ENCODE measurements at regions not wholly inside any gene's neighbourhood (a gene's known extent, or its start where the extent isn't known, plus 50 kb on each side); places are given as distances from the start of the nearest gene placed in this dataset.
"Not testable (repeated sequence)": the region's sequence is repeated elsewhere in the genome, so short reads cannot be mapped to it uniquely, and the experiment has no call there.

DNA sequence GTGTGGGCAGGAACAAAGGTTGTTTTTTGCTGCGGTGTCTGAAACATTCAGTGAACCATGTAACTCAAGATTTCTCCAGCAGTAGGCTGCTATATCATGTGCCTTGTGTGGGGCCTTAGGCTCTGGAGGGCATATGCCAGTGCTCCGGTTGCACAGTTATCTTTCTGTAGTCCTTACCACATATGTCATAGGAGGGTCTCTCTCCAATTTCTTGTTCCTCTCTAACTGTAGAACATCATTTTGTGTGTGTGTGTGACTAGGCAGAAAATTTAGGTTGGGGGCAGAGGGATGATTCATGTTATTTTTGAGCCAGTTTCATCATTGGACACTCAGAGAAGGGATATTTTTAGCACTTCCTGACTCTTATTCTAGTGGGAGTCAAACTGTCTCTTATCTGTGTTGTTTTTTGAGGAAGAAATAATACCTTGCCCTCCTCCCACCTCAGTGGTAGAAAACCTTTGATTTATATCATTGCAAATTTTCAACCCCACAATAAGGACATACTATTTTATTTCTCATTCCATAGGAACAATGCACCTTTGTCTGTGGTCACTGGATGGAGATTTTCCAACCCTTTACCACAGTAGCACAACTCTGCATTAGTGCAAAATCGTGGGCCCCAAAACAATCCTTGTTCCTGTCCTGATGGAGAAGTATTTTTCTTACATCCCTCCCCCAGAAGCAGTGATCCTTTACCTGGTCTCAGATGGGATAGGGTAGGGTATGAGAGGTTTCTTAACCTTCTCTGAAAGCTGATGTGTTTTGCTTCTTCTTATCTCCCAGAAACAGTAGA is 113.9 kb downstream of the CCDC74A start:
- peak; percentile 58 for DNase-seq

DNA sequence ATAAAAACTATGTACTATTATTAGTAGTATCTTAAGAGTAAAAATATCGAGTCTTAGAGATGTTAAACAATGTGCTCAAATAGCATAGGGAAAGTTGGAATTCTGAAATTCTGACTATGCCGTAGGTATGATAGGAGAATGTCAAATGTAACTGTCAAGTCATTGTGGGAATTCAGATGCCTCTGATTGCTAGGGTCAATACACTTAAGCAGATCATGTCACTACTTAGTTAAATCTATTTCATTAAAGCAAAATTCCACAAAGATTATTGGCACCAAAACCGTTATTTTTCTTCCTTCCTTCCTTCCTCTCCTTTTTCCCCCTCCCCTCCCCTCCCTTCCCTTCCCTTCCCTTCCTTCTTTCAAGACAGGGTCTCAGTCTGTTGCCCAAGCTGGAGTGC is 115.5 kb downstream of the CCDC74A start:
- not testable (repeated sequence) for DNase-seq

DNA sequence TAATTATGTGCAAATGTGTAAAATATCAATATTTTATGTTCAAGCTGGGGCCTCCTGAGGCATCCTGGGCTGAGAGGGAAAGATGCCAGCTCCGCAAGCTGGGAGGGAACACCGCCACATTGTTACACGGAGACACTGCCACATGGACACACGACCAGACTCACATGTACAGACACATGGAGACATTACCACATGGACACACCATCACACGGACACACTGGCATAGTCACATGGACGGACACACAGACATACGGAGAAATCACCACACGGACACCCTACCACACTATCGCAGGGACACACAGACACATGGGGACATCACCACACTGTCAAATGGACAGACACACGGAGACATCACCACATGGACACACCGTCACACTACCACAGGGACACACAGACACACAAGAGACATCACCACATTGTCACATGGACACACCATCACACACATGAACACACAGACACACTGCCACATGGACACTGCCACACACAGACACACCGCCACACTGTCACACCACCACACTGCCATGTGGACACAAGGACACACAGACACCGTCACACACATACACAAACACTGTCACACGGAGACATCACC is 117.6 kb downstream of the CCDC74A start:
- DNase-seq: no peak

DNA sequence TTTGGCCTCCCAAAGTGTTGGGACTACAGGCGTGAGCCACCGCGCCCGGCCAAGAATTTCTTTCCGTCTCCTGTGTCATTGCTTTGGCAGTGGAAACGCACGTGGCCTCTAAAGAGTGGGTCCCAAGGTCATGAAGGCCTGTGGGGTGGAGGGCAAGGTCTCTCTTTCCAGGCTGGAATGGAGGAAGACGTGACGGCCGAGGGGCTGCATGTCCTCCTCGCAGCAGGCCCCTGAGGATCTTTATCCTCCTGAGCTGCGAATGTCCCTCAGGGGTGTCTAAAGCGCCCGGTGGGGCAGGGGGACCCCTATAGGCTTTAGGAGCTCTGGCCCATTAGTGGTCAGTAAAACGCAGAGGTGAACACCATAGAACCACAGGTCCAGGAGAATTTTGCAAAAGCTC is 118.5 kb downstream of the CCDC74A start:
- DNase-seq: not testable (repeated sequence)

- DNase-seq: no peak
Measured at GRCh38 chr2:131646669-131647297, 119.1 kb downstream of the CCDC74A start.

- not testable (repeated sequence) for DNase-seq
Measured at GRCh38 chr2:131648565-131648964, 120.9 kb downstream of the CCDC74A start.

GRCh38 chr2:131652246-131652645 is 124.6 kb downstream of the CCDC74A start:
- not testable (repeated sequence) for DNase-seq

GRCh38 chr2:131654107-131654506 is 126.4 kb downstream of the CCDC74A start:
- not testable (repeated sequence) for DNase-seq

- no peak for DNase-seq
Measured at GRCh38 chr2:131656816-131657633, 129.3 kb downstream of the CCDC74A start.

GRCh38 chr2:131657895-131658768 is 130.4 kb downstream of the CCDC74A start:
- no peak for DNase-seq

GRCh38 chr2:131658769-131659131 is 131.1 kb downstream of the CCDC74A start:
- DNase-seq: no peak

DNA sequence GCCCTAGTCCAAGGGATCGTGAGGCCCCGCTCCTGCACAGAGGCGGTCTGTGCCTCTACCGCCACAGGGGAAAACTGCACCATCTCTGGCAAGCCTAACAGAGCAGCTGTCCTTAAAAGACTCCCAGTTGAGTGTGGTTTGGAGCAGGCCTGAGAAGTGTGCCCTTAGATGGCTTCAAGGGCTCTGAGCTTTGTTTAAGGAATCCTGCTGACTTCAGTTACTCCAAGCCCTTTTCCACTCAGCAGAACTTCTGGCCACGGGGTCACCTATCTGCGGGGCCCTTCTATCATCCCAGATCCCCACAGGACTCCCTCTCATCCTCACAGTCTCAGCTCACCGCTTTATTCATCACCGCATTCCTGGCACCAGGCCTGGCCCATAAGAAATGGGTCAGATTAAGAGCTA is 131.5 kb downstream of the CCDC74A start:
- no peak for DNase-seq

DNA sequence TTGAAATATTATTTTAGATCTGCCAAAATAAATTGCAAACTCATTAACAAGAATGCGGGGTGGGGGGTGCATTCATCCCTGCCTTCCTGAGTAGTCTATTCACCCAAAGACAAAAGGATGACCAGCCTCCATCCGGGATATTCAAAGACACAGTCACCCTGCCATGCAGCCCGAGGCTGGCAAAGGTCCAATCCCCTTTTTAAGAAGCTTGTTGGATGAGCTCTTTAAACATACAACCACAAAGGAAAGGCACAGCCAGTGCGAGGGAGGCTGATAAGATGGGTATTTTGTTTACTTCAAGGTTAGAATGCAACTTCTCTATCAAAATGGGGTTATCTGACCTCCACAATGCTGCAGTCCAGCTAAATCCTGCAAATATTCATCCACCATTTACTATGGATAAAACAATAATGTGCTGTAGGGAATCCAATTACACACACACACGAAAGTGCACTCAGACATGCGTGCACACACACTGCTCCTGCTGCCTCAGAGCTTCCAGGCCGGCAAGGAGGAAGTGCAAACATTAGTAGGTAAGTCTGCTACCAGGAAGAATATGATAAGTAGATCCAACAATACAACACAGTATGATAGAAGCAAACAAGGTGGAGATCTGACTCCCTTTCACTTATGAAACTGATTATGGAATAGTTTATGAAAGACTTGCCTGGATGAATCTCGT is 133.6 kb downstream of the CCDC74A start:
- DNase-seq: not testable (repeated sequence)

DNA sequence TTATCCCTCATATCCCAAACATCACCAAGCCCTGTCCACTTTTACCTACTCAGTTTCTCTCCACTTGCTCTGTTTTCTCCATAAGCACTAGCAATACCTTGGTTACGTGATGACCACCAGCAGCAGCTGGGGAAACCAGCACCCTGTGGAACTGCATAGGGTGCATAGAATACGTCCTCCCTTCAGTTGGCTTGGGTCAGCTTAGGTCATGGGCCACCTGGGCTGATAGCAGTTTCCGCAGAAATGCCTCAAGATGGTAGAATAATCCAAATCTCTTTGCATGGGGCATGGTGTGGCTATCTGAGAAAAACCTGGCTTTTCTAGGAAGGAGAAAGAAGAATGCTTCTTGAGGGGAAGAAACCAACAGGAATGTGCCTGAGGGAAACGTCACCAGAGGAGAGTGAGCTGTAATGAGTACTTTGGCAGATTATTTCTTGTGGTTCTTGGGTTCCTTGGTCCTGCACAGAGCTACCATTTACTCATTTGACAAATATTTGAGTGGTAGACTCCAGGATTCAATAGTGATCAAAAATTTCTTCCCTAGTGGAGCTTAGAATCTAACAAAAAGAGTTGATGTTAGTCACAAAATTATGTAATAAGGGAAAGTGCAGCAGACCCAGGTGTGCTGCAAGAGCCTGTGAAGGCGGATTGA is 134.3 kb downstream of the CCDC74A start:
- not testable (repeated sequence) for DNase-seq

DNA sequence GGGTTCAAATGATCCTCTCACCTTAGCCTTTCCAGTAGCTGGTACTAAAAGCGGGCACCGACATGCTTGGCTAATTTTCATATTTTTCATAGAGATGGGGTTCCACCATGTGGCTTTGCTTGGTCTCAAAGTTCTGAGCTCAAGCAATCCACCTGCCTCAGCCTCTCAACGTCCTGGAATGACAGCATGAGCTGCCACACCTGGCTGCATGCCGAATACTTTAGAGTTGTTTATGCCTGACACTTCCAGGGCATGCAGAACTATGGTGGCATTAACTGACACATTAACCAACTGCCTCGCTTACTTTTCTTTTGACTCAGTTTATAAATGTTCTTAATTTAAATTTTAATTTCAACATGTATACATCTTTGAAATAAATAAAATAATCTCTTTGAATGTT is 135.8 kb downstream of the CCDC74A start:
- DNase-seq: peak; percentile 8

GRCh38 chr2:131665716-131666115 is 138.0 kb downstream of the CCDC74A start:
- DNase-seq: not testable (repeated sequence)

- DNase-seq: peak; percentile 48
Measured at GRCh38 chr2:131668794-131669540, 141.3 kb downstream of the CCDC74A start.

DNA sequence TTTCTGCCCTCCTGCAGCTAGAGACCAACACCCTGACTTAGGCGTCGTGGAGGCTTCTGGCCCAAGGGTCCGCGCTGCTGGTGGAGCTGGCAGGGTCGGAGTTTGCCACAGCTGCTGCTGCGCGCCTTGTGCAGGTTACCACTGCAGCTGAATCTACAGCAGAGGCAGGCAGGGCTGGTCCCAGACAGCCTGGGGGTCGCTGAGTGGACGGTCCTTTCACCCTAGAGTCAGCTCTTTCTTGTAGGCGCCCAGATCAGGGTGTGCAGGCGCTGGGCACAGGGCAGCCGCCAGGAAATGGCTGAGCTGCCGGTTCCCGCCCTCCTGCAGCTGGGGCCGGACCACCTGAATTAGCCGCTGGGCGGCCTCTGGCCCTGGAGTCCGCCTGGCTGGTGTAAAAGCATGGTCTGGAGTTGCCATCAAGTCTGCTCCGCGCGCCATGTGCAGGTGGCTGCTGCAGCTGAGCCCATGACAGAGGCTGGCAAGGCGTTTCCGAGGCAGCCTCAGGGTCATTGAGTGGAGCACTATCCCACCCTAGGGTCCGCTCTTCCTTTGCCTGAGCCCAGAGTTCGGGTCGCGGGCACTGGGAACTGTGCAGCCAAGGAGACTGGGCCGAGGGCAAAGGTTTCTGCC is 144.3 kb downstream of the CCDC74A start:
- DNase-seq: not testable (repeated sequence)

Data from NCI-H2171 (cell line).